Left hindlimb (tissue), 1 donor: ENCODE measurements at regions not wholly inside any gene's neighbourhood (a gene's known extent, or its start where the extent isn't known, plus 50 kb on each side); places are given as distances from the start of the nearest gene placed in this dataset.

Source experiments
- DNase-seq: peaks from one replicate; pipeline ENCODE4 v3.0.0-alpha.2; 2018

- DNase-seq = no peak
Measured at GRCh38 chr20:39152742-39153141, 190.6 kb downstream of the DHX35 start.

- DNase-seq = no peak
Measured at GRCh38 chr20:39152126-39152525, 190.0 kb downstream of the DHX35 start.

- no peak for DNase-seq
Measured at GRCh38 chr20:39150501-39150900, 188.4 kb downstream of the DHX35 start.

GRCh38 chr20:39146394-39146793 is 184.2 kb downstream of the DHX35 start:
- DNase-seq = no peak

GRCh38 chr20:39145921-39146320 is 183.8 kb downstream of the DHX35 start:
- DNase-seq = no peak

- DNase-seq = no peak
Measured at GRCh38 chr20:39144757-39145156, 182.6 kb downstream of the DHX35 start.

GRCh38 chr20:39142407-39143096 is 180.4 kb downstream of the DHX35 start:
- DNase-seq = no peak

GRCh38 chr20:39137299-39137698 is 175.2 kb downstream of the DHX35 start:
- no peak for DNase-seq

GRCh38 chr20:39136798-39137197 is 174.7 kb downstream of the DHX35 start:
- DNase-seq = no peak

- DNase-seq = no peak
Measured at GRCh38 chr20:39135885-39136544, 173.9 kb downstream of the DHX35 start.

GRCh38 chr20:39133201-39133600 is 171.1 kb downstream of the DHX35 start:
- DNase-seq = no peak

GRCh38 chr20:39132511-39132910 is 170.4 kb downstream of the DHX35 start:
- DNase-seq = no peak

- no peak for DNase-seq
Measured at GRCh38 chr20:39132093-39132492, 169.9 kb downstream of the DHX35 start.

- no peak for DNase-seq
Measured at GRCh38 chr20:39130627-39131026, 168.5 kb downstream of the DHX35 start.

GRCh38 chr20:39129523-39129922 is 167.4 kb downstream of the DHX35 start:
- no peak for DNase-seq

GRCh38 chr20:39124064-39124463 is 161.9 kb downstream of the DHX35 start:
- DNase-seq = no peak

- no peak for DNase-seq
Measured at GRCh38 chr20:39123185-39123557, 161.0 kb downstream of the DHX35 start.

- DNase-seq = no peak
Measured at GRCh38 chr20:39117491-39117890, 155.3 kb downstream of the DHX35 start.

- no peak for DNase-seq
Measured at GRCh38 chr20:39116020-39116419, 153.9 kb downstream of the DHX35 start.

GRCh38 chr20:39112178-39112743 is 150.1 kb downstream of the DHX35 start:
- peak; percentile 47 for DNase-seq

GRCh38 chr20:39111359-39112177 is 149.4 kb downstream of the DHX35 start:
- DNase-seq = no peak

- DNase-seq = no peak
Measured at GRCh38 chr20:39110819-39111136, 148.6 kb downstream of the DHX35 start.

- DNase-seq = no peak
Measured at GRCh38 chr20:39109933-39110818, 148.0 kb downstream of the DHX35 start.
